Loucy (cell line): ENCODE measurements at regions not wholly inside any gene's neighbourhood (a gene's known extent, or its start where the extent isn't known, plus 50 kb on each side); places are given as distances from the start of the nearest gene placed in this dataset.

Source experiments
- CTCF ChIP-seq: fragments of 200-600 bp; sonication (generic); conservative IDR thresholded peaks from 2 replicates; pipeline ENCODE4 v1.5.1; 2014; ENCODE audit warnings: mild to moderate bottlenecking, antibody characterized with exemption, low read length
- EZH2phosphoT487 ChIP-seq: fragments of 200-600 bp; IDR thresholded peaks from 2 replicates; pipeline ENCODE4 v1.6.1; 2018; ENCODE audit warnings: antibody characterized with exemption, mild to moderate bottlenecking, moderate library complexity, borderline replicate concordance

- TF ChIP-seq CTCF (no peak), EZH2phosphoT487 (no peak)
Measured at GRCh38 chr6:104187616-104188015, 672.1 kb downstream of the HACE1 start.
